ENCODE measurements at regions not wholly inside any gene's neighbourhood (a gene's known extent, or its start where the extent isn't known, plus 50 kb on each side); places are given as distances from the start of the nearest gene placed in this dataset.
"Not testable (repeated sequence)": the region's sequence is repeated elsewhere in the genome, so short reads cannot be mapped to it uniquely, and the experiment has no call there.

DNA sequence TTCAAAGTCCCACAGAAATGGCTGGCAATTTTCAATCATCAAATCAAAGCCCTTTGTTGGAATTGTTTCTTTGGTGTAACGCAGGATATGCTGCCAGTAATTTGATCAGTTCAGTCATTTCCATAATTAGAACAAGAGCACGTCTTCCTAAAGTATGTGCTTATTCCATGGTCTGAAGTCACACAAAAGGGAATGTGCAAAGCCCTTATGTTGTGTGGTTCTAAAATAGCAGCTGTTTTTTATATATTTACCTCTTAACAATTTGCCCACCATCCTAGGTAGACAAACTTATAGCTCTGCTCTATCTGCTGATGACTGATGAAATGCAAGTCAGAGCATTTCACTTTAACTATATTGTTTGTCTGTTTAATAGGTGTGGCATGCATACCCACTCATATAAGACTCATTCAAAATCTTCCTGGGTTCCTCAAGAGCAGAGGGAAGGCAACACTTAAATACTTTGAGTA lies 176.1 kb upstream of the SLC38A2 start:
- no peak for DNase-seq (ENCODE audit: low spot score)

DNA sequence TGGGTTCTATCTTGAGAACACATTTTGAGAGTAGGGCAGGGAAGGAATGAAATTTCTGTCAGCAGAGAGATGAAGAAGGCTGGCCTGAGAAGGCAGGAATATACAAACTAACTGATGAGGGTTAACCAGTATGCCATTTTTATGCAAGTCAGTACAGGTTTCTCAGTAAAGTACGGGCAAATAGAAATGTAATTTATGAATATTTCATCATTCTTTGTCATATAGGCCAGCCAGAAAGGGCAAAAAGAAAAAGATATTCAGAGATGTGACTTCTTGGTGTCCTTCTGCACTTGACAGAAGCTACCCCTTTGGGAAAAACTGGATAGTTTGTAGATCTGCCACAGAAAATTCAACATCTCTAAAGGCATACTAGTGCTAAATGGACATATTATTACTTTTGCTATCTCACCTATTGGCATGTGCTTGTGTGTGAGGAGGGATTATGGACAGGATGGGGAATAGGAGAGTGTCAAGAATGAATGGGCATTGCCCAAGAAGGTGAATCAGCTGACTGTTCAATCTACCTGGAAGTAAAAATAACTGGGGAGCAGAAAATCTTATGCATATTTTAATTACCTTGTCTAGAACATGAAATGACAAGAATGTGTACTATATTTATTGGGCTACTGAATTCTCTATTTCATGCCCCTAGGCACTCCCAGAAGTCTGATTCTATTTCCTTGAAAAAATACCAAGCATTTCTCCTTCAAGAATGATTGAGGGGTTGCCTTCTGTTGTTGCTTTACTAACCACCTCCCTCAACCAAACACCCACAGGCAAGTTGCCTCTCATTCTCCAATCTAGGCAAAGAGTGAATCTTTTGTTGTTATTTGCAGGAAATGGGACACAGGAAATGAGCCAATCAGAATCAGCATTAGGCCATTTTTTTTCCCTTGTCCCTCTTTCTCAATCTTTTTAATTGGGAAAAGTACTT lies 175.1 kb upstream of the SLC38A2 start:
- DNase-seq (ENCODE audit: low spot score) = no peak

DNA sequence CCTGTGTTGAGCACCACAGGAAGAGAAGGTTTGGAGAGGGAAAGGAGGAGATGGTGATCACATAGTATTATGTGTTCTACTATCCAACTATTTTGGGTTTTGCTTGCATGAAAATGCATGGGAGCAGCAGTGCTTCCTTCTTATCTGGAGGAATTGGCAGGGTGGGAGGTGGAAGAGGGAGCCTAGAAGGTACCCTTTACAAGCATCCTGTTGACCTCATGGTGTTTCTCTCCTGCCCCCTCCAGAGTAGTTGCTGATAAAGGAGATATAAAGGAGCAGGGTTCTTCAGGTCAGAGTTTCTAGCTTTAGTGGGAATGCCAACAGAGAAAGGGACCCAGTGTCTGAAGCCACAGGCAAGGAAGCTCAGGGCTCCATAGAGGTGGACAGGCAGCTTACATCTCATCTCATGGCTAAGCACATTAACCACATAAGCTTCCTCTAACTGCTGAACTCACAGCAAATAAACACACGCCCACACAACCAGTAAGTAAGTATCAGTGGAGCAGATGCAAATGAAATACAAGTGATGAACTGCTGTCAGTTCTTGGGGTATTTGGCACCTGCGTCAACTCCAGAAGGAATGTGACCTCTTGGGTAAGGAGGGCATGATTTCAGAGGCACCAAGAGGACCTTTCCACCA lies 174.2 kb upstream of the SLC38A2 start:
- DNase-seq (ENCODE audit: low spot score) = no peak

DNA sequence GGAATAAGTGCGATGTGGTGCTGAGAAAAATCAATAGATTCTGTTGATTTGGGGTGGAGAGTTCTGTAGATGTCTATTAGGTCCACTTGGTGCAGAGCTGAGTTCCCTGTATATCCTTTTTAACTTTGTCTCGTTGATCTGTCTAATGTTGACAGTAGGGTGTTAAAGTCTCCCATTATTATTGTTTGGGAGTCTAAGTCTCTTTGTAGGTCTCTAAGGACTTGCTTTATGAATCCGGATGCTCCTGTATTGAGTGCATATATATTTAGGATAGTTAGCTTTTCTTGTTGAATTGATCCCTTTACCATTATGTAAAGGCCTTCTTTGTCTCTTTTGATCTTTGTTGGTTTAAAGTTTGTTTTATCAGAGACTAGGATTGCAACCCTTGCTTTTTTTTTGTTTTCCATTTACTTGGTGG lies 170.8 kb upstream of the SLC38A2 start:
- not testable (repeated sequence) for DNase-seq (ENCODE audit: low spot score)

DNA sequence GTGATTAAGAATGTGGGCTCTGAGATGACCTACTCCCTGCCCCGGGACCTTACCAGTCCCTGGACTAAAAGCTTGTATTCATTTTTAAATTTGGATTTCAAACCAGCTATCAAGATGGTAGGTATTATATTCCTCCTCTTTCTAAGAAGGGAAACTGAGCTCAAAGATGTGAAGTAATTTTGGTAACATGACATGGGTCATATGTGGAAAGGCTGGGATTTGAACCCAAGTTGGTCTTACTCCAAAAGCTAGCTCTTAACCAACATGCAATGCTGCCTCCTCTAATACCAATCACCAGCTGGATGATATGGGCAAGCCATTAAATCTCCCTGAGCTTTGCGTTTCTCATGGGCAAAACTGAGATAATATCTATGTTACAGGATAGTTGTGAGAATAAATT lies 166.4 kb upstream of the SLC38A2 start:
- no peak for DNase-seq (ENCODE audit: low spot score)

DNA sequence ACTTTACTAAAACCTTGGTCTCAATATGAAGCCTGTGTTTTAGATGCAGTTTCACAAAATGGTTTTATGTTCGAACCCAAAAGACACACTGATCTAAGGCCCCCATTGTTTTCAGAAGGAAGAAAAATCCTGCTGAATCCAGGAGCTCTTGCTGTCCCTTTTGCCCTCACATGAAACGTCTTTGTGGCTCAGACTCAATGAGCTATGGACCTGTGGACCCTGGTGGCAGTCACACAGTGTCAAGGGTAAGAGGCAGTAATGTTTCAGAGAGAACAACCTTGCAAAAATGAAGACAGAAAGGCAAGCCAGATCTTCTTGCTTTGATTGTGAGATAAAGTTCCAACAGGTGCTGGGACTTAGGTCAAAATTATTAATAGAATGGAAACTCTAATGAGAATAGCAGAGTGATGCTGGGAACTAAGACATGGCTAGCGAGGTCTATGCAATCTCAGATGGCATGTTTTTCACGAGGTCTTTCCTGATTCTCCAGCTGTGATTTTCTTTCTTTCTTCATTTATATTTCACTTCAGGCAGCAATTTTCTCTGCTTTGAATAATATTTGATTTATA lies 164.9 kb upstream of the SLC38A2 start:
- DNase-seq (ENCODE audit: low spot score) = no peak

DNA sequence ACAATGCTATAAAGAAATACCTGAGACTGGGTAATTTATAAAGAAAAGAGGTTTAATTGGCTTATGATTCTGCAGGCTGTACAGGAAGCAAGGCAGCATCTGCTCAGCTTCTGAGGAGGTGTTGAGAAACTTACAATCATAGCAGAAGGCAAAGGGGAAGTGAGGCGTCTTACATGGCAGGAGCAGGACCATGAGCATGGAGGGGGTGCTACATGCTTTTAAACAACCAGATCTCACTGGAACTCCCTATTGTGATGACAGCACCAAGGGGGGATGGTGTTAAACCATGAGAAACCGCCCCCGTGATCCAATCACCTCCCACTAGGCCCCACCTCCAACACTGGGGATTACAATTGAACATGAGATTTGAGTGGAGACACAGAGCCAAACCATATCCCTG lies 163.7 kb upstream of the SLC38A2 start:
- not testable (repeated sequence) for DNase-seq (ENCODE audit: low spot score)

DNA sequence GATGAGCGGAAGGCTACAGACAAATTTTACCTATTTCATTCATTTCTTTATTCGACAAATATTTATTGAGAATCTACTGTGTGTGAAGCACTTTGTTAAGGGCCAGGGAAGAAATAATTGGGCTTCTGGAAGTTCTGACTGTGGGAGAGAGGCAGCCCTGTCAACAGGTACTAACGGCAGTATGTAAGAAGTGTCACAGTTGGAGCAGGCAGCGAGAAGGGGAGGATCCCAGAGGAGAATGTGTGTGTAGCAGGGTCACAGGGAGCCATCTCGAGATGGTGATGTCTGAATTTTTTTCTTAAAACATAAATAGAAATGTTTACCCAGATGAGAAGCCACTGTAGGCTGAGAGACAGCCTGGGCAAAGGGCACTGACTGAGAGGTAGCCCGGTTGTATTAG lies 163.3 kb upstream of the SLC38A2 start:
- no peak for DNase-seq (ENCODE audit: low spot score)

DNA sequence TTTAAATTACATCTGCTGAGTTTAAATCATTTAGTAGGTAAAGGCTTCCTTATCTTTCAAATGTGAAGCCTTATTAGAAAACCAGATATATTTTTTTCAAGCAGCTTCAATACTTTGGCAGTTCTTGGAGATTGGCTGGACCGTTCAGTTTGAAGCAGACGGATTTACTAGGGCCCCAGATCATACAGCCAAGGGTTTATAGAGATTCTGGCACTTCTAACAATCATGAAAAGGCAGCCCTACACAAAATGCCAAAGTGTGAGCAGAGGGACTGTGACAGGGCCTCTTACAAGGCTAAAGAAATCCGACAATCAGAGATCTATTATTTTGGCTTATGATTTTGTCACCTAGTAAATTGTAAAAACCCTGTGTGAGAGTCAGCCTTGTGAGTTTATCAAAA lies 162.8 kb upstream of the SLC38A2 start:
- DNase-seq (ENCODE audit: low spot score) = no peak

DNA sequence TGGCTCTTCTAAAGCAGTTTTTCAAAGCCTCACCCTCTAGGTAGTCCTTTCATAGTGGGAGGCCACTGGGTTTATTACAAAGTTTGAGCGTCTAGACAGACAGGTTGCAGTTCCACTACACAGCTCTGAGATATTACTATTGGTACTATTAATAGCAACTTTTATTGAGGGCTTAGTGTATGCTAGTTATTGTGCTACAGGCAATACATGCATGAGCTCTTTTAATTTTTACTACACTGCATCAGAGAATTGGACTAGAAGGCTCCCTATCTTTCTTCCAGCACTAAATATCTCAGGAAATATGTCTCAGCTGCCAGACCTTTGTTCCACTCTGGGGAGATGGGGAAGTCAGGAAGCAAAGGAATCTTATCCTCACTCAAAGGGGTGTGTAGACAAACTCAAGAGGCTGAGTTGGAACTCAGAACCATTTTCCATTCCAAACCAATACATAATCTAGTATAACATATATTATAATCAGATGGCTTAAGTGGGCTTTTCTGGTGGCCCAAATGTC lies 161.8 kb upstream of the SLC38A2 start:
- no peak for DNase-seq (ENCODE audit: low spot score)

DNA sequence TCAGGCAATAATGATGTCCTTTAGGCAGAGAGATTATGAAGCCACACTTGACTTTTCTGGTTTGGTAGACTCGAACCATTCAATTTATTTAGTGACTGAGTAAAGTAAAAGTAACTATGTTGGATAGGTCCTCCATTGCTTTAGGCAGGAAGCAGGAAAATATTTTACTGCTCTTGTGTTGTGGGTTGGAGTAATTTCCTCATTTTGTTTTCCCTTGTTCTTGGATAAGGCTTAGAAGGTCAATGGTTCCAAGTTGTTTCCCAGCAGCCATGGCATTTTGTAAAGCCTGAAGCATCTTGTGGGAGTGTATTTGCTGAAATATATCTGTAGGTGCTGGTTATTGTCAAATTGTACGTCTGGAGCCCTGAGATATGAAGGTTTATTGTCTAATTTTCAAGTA lies 161.2 kb upstream of the SLC38A2 start:
- DNase-seq (ENCODE audit: low spot score) = no peak

DNA sequence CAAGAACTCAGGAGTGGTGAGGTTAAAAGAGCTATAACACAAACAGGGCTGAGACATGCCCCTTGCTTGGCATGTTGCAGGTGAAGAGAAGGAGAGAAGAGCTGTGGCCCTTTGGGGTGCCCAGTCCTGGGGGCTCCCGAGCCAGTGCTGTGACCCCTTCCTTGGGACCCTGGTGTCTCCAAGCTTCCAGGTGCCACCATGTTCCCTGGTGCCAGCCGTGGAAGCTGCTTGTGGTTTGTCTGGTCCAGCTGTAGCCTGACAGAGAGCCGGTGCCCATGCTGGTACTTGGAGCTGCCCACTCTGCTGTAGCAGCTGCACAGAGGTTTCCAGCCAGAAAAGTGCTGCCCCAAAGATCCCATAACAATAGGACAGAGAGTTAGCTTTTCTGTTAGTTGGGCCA lies 159.2 kb upstream of the SLC38A2 start:
- no peak for DNase-seq (ENCODE audit: low spot score)

DNA sequence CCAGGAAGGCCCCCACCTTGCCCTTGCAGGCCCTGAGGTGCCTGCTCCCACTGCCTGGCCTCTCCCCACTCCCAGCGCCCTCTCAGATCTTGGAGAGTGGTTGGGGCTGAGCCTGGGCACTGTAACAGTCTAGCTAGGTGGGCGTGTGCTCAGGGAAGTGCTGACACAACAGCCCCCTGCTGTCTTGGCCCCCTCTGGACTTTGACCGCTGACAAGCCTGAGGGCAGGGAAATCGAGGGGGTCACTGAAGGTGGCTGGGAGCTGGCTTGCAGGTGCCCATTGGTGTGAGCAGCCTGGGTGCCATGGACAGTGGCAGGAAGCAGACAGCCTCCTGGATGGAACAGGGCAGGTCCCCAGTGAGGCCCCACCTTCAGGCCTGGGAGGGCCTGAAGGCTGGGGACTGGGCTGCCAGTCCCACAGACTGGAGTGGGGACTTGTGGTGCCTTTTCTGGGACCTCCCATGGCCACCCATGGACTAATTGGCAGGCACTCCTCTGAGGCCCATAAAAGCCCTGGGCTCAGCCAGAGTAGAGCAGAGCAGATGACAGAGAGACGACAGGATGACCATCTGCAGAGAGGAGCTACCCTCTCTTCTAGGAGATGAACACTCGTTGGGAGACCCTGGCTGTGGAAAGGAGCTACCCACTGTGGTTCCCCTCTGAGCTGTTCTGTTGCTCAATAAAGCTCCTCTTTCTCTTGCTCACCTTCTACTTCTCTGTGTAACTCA lies 158.6 kb upstream of the SLC38A2 start:
- DNase-seq (ENCODE audit: low spot score) = no peak

DNA sequence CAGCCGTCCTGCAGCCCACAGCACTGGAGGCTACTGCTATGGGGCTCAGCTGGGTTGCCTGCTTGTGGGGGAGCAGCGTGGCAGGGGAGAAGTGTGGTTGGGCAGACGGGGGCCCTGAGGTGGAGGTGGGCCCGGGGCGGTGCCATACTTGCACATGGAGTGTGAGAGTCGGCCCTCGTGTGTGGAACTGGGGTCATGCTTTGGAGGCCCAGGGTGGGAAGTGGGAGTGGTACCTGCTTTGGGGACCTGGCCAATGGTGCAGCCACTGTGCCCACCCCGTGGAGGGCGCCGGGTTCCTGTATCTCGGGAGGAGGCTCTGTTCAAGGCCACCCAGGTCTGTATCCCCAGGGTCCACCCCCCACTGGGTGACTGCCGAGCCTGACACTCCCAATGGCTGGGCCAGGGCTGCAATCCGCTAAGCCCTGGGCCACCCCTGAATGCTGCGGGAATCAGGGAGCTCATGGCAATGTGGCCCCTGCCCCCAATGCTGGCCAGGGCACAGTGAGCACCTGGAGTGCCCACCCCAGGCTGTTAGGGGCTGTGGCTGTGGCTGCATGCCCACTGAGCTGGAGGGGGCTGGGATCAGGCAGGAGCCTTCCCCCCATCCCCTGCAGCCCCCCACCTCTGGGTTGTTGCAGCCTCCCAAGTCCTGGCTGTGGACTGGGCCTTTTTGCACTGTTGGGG lies 157.9 kb upstream of the SLC38A2 start:
- DNase-seq (ENCODE audit: low spot score) = no peak

DNA sequence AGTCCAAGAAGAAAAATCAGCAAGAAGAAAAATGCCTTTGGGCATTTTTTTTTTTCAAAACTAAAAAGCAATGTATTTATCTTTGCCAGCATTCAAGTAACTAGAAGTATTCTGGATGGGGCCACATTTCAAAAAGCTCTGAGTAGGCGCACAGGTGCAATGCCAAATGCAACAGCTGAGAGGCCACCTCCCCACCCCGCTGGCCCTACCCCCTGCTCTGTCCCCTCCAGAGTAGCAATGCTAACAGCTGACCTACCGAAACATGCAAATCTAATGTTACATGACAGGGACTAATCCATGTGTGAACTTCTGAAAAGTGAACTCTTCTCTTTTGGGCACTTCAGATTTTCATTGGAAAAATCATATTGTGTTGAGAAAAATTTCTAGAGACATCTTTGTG lies 153.7 kb upstream of the SLC38A2 start:
- DNase-seq (ENCODE audit: low spot score) = no peak

DNA sequence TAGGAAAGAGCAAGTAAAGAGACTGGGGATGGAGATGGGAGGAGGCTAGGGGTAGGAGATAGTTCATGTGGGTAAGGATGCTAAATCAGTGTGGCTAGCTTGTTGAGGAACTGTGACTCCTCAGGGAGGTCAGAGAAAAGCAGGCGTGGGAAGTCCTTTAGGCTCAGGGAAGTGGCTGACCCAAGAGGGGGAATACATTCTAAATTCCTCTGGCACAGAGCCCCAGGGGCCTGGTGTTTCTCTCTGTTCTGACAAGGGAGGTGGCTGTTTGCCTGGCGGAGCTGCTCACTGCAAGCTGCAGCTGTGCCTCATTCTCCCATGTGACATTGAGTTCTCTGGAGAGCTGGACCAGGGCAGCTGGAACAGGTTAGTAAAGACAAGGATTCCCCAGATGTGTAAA lies 152.2 kb upstream of the SLC38A2 start:
- DNase-seq (ENCODE audit: low spot score) = peak; percentile 79

DNA sequence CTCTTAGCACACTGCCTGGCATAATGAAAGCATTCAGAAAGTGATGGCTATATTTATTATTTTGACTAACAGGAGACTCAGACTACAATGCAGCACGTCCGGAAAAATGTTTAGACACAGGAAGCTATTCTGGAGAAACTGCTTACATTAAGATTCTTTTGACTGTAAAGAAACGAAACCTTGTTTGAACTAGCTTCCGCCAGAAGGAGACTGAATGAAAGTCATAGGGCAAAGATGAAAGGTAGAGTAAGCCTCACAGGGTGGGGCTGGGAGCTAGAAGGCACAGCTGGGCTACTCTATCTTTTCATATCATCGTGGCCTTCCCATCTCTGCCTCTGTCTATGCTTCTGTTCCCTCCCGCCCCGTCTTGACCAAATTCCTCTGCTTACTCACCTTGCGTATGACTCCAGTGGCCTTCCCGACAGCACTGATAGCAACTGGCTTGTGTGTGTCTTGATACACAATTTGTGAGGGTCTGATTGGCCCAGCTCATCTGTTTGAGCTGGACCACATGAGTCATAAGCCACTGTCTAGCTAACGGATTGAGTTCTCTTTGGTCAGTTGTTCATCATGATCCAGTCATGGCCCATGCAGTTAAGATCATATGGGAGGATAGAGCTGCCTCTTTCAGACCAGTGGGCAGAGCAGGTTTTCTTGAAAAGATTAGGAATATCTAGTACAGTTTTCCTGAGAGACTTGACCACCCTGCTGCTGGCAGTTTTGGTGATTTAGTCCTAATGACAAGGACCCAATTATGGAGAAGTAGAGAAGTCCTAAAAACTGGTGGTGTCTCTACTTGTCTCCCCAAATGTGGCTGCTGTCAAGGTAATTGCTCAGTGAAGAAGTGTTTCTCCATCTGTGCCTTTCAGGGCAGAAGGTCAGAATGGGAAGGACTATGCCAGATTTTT lies 151.5 kb upstream of the SLC38A2 start:
- no peak for DNase-seq (ENCODE audit: low spot score)

DNA sequence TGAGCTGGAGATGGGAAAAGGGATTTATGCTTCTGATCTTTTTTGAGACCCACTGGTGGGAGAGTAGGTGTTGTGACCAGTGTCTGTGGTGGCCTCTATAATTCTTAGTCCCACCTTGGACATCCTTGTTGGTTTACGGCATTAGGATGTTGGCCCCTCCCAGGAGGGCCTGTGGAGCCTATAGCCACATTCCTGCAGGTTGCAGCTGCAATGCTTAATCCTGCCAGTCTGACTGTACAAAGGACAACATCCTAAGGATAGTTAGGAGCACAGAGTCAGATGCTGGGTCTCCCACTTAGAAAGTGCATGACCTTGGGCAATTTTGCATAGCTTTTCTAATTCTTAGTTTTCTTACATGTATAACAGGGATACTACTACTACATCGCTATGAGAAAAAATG lies 150.9 kb upstream of the SLC38A2 start:
- no peak for DNase-seq (ENCODE audit: low spot score)

DNA sequence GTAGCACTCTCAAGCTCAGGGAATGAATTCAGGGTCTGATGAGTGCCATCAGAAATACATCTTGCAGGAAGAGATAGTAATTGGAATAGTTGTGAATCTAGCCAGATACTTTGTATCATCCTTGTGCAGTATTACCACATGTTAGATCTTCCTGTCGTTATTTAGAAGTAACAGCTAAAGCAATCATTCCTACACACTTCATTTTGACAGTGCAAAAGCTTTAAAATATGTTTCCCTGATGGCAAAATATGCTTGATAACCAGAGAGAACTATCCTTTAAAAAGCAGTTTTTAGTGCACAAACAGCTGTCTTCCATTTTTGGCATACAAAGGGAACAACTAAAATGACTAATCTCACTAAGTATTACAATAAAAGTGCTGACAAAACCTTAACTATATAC lies 149.5 kb upstream of the SLC38A2 start:
- no peak for DNase-seq (ENCODE audit: low spot score)

DNA sequence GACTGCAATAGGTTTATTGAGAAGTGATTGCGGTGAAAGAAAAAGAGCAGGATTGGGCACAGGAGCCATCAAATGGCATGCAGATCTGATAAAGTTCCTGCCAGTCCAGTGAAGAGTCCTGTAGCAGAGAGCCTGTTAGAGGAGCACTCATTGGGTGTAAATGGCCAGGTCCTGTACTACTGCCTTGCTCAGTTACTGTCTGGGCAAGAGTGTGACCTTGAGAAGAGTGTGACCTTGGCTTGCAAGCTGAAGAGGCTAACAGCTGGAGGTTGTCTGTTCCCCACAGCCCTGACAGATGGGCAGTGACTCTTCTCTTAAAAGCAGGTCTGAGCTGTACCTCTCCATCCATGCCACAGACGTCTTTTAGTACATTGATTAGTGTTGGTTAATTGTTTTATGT lies 148.6 kb upstream of the SLC38A2 start:
- no peak for DNase-seq (ENCODE audit: low spot score)
